ENCODE measurements at regions not wholly inside any gene's neighbourhood (a gene's known extent, or its start where the extent isn't known, plus 50 kb on each side); places are given as distances from the start of the nearest gene placed in this dataset.

DNA sequence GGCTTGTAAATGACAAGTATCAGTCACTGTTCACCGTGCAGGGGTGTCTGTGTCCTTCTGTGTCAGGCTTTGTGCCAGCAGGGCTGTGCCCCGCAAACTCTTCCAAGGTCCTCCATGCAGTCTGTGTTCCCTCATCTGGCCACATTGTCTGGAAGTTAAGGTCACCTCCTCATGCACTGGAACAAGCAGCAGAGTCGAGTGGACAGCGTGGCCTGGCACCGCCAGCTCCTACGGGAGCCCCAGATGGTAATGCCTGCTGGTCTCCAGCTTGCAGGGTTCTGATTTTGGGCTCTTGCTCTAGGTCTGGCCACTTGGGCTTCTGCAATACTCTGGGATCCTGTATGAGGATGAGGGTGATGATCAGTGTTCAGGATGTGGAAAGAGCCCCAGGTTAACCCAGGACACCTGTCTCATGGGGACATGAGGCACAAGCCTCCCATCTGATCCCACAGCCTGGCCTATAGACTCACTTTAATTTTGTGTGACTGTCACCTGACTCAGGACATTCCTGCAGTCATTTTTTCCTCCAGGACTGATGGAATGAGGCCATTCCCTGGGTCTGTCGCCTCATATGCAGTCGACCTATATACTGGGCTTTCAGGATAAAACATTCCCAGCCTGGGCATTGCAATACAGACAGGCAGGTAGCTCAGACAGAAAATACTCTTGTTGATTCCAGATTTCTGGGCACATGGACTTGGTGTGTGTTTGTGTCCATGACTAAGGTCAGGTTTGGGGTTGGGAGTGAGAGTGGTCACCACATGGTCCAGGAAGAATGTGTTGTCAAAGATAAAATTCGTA lies 106.3 kb upstream of the TOP3B start:
- TF ChIP-seq, protein P1, sequence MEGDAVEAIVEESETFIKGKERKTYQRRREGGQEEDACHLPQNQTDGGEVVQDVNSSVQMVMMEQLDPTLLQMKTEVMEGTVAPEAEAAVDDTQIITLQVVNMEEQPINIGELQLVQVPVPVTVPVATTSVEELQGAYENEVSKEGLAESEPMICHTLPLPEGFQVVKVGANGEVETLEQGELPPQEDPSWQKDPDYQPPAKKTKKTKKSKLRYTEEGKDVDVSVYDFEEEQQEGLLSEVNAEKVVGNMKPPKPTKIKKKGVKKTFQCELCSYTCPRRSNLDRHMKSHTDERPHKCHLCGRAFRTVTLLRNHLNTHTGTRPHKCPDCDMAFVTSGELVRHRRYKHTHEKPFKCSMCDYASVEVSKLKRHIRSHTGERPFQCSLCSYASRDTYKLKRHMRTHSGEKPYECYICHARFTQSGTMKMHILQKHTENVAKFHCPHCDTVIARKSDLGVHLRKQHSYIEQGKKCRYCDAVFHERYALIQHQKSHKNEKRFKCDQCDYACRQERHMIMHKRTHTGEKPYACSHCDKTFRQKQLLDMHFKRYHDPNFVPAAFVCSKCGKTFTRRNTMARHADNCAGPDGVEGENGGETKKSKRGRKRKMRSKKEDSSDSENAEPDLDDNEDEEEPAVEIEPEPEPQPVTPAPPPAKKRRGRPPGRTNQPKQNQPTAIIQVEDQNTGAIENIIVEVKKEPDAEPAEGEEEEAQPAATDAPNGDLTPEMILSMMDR (IDR thresholded peaks at IDR 0.05; ENCODE audit: low read depth, low read length) = no peak
- TF ChIP-seq EZH2phosphoT487 (IDR thresholded peaks at IDR 0.05; ENCODE audit: low read depth) = no peak
